BJ (cell line): ENCODE measurements at regions not wholly inside any gene's neighbourhood (a gene's known extent, or its start where the extent isn't known, plus 50 kb on each side); places are given as distances from the start of the nearest gene placed in this dataset.
A peak's percentile ranks its signal among the peaks of the same experiment; 100 is the strongest.
"Not testable (repeated sequence)": the region's sequence is repeated elsewhere in the genome, so short reads cannot be mapped to it uniquely, and the experiment has no call there.

ENCODE experiments used
- CTCF ChIA-PET: fragments of 350-600 bp; formaldehyde crosslinking; extraction: SDS; loops from one replicate; lab custom pipeline; 2021; ENCODE audit warnings: antibody characterized with exemption, inconsistent platforms; lab: Yijun Ruan, JAX
- POLR2A ChIA-PET: fragments of 300-600 bp; sonication (Branson Sonifier 250); formaldehyde crosslinking; extraction: SDS; loops from one replicate; lab custom pipeline; 2021; ENCODE audit warnings: antibody characterized with exemption; lab: Charles Lee
- DNase-seq: peaks from one replicate; pipeline ENCODE4 v3.0.0-alpha.2; 2011; ENCODE audit warnings: low read depth
- H3K27me3 ChIP-seq: 2 replicates; pipeline ENCODE4 v1.6.0; 2011; ENCODE audit warnings: low read length; ENCODE audit not compliant: control insufficient read depth, insufficient read depth
- H3K36me3 ChIP-seq: 2 replicates; pipeline ENCODE4 v1.5.1; 2011; ENCODE audit warnings: low read length; ENCODE audit not compliant: control insufficient read depth, insufficient read depth
- H3K4me3 ChIP-seq: 2 replicates; pipeline ENCODE4 v1.5.1; 2011; ENCODE audit warnings: low read depth, mild to moderate bottlenecking, control low read depth, low read length
- CTCF ChIP-seq: IDR thresholded peaks from 2 replicates; pipeline ENCODE4 v1.5.1; 2011; ENCODE audit warnings: low read depth, mild to moderate bottlenecking, control low read depth, inconsistent platforms, low read length, moderate library complexity; ENCODE audit not compliant: insufficient read depth

- ChIA-PET CTCF (no interaction called here), POLR2A (no interaction called here)
- TF ChIP-seq CTCF = no peak
- Histone ChIP-seq H3K36me3 (no peaks in the 10 kb centered on the region), H3K27me3 (no peaks in the 10 kb centered on the region), H3K4me3 (no peak overlapping the region)
- DNase-seq = no peak
These were observed 76.5 kb upstream of the ZSWIM2 start for GRCh38 chr2:186925514-186925913.

- POLR2A ChIA-PET, DNase-seq, H3K36me3 ChIP-seq, H3K27me3 ChIP-seq, H3K4me3 ChIP-seq: not testable (repeated sequence)
- CTCF ChIA-PET = interaction anchor here (0.9 kb wide), 1 partner anchor 1692 kb away, joined by 3 read pairs; no protein-coding TSS in a partner anchor
These were observed 73.3 kb upstream of the ZSWIM2 start for GRCh38 chr2:186922316-186922715.

GRCh38 chr2:186919296-186919695, 70.3 kb upstream of the ZSWIM2 start:
- peak; percentile 50 for DNase-seq
- Histone ChIP-seq H3K36me3 (no peaks in the 10 kb centered on the region), H3K4me3 (no peak overlapping the region), H3K27me3 (no peaks in the 10 kb centered on the region)
- no peak for TF ChIP-seq CTCF
- CTCF ChIA-PET = interaction anchor here (0.7 kb wide), 1 partner anchor 94 kb away, joined by 3 read pairs; no protein-coding TSS in a partner anchor
- POLR2A ChIA-PET = no interaction called here

GRCh38 chr2:186918495-186918894, 69.5 kb upstream of the ZSWIM2 start:
- Histone ChIP-seq H3K36me3 (no peaks in the 10 kb centered on the region), H3K27me3 (no peaks in the 10 kb centered on the region), H3K4me3 (no peak overlapping the region)
- ChIA-PET POLR2A (no interaction called here), CTCF (no interaction called here)
- TF ChIP-seq CTCF = no peak
- no peak for DNase-seq

GRCh38 chr2:186917866-186918265, 68.9 kb upstream of the ZSWIM2 start:
- CTCF ChIA-PET = no interaction called here
- no peak for TF ChIP-seq CTCF
- DNase-seq = no peak

GRCh38 chr2:186913870-186914269, 64.9 kb upstream of the ZSWIM2 start:
- no peaks in the 10 kb centered on the region for H3K36me3 ChIP-seq
- H3K27me3 ChIP-seq = no peaks in the 10 kb centered on the region
- no peak overlapping the region for H3K4me3 ChIP-seq
- TF ChIP-seq CTCF = no peak
- POLR2A ChIA-PET = no interaction called here
- CTCF ChIA-PET = interaction anchor here (1.5 kb wide), 1 partner anchor 11 kb away, joined by 4 read pairs; no protein-coding TSS in a partner anchor
- DNase-seq = no peak

More at GRCh38 chr2:186917866-186918265, 68.9 kb upstream of the ZSWIM2 start:
- H3K36me3 ChIP-seq = no peaks in the 10 kb centered on the region
- POLR2A ChIA-PET = no interaction called here
- H3K27me3 ChIP-seq = no peaks in the 10 kb centered on the region
- H3K4me3 ChIP-seq = no peak overlapping the region
